ENCODE measurements at regions not wholly inside any gene's neighbourhood (a gene's known extent, or its start where the extent isn't known, plus 50 kb on each side); places are given as distances from the start of the nearest gene placed in this dataset.

DNA sequence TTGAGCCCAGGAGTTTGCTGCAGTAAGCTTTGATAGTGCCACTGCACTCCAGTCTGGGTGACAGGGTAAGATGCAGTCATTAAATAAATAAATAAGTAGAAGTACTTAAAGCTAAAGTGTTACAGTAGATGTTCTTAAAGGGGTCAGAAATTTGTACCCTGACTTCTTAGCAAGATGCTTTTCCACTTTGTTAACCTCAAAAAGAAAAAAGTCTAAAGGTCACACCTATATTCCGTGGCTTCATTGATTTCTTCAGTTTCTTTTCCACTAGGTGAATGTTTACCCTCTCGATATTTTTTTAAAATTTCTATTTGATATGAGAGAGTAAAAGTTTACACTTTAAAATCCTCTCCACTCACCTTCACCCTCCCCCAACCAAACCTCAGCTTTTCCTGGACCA, 64.3 kb upstream of the PLEKHA5 start:
- no peak overlapping the region for H3K4me2 ChIP-seq (ENCODE audit: low read length)
- no peaks in the 10 kb centered on the region for H3K36me3 ChIP-seq (ENCODE audit: insufficient read depth, low read length)

DNA sequence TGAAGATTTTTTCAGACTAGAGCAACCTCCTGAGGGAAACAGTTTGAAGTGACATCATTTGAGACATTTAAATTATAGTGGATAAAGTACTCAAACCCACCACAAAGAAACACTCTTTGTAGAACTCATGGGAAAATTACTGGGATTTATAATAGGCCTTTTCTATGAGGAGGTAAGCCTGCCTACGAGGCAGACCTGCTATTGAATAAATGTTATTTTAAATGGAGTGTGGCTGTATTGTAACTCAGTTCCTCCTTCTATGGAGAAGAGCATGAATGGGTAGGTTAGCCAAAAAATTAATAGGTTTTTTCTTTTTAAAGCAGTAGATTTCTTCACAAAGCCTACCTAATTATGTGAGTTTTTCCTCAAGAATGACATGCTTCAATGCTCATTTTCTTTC, 63.7 kb upstream of the PLEKHA5 start:
- Histone ChIP-seq H3K27me3 (ENCODE audit: control insufficient read depth, insufficient read depth, low read length) (no peaks in the 10 kb centered on the region), H3K9me3 (replicated peaks; ENCODE audit: low read length) (no peaks in the 10 kb centered on the region), H3K4me2 (ENCODE audit: low read length) (no peak overlapping the region), H3K36me3 (ENCODE audit: insufficient read depth, low read length) (no peaks in the 10 kb centered on the region), H3K4me3 (ENCODE audit: low read length) (no peak overlapping the region), H3K4me1 (ENCODE audit: control insufficient read depth, insufficient read depth, low read length) (no peaks in the 10 kb centered on the region), H3K9ac (ENCODE audit: low read depth, low read length) (no peak overlapping the region)

More for the DNA sequence above, 64.3 kb upstream of the PLEKHA5 start:
- no peak overlapping the region for H3K4me3 ChIP-seq (ENCODE audit: low read length)
- no peaks in the 10 kb centered on the region for H3K27me3 ChIP-seq (ENCODE audit: control insufficient read depth, insufficient read depth, low read length)
- no peaks in the 10 kb centered on the region for H3K9me3 ChIP-seq (replicated peaks; ENCODE audit: low read length)
- no peak overlapping the region for H3K9ac ChIP-seq (ENCODE audit: low read depth, low read length)
- no peaks in the 10 kb centered on the region for H3K4me1 ChIP-seq (ENCODE audit: control insufficient read depth, insufficient read depth, low read length)

DNA sequence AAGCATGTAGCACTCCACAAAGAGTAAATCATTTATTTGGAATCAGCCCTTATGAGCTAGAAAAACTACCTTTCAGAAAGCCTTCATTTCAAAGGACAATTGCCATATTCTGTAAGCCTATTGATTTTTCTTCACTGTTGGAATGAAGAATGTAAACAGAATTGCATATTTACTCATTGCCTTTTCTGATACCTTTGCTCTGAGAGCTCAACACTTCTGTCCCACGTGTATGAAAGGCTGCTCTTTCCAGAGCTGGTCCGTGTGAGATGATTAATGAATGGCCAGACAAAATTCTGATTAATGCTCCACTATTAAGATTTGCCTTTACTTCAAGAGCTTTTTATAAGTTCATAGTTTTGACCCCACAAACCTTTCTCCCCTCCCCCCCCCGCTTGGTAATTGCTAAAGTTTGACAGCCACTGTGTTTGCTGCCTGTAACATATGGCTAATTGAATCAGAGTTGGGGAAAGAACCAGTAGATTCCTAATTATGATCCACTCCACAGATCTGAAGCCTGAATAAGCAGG, 63.0 kb upstream of the PLEKHA5 start:
- Histone ChIP-seq H3K27me3 (ENCODE audit: control insufficient read depth, insufficient read depth, low read length) (no peaks in the 10 kb centered on the region), H3K4me2 (ENCODE audit: low read length) (no peak overlapping the region), H3K36me3 (ENCODE audit: insufficient read depth, low read length) (no peaks in the 10 kb centered on the region), H3K9me3 (replicated peaks; ENCODE audit: low read length) (no peaks in the 10 kb centered on the region), H3K4me1 (ENCODE audit: control insufficient read depth, insufficient read depth, low read length) (no peaks in the 10 kb centered on the region), H3K4me3 (ENCODE audit: low read length) (no peak overlapping the region), H3K9ac (ENCODE audit: low read depth, low read length) (no peak overlapping the region)

DNA sequence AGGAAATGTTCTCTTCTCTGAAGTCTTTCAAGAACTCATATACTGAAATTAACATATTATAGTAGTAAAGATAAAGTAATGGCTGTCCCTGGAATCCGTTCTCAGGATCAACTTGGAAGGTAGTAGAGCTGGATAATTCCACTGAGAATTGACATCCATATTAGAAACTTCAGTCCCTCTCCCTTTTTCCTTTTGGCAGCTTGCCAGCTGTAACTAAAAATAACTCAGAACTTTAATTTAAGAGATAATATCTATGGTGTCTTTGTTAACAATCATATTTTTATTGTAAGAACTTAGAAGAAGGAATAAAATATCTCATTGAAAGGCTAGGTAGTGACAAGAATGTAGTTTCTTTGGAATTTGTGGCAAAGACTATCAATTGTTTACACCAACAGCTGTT, 61.4 kb upstream of the PLEKHA5 start:
- Histone ChIP-seq H3K4me1 (ENCODE audit: control insufficient read depth, insufficient read depth, low read length) (no peaks in the 10 kb centered on the region), H3K4me3 (ENCODE audit: low read length) (no peak overlapping the region), H3K4me2 (ENCODE audit: low read length) (no peak overlapping the region), H3K9ac (ENCODE audit: low read depth, low read length) (no peak overlapping the region), H3K36me3 (ENCODE audit: insufficient read depth, low read length) (no peaks in the 10 kb centered on the region), H3K9me3 (replicated peaks; ENCODE audit: low read length) (no peaks in the 10 kb centered on the region), H3K27me3 (ENCODE audit: control insufficient read depth, insufficient read depth, low read length) (no peaks in the 10 kb centered on the region)

DNA sequence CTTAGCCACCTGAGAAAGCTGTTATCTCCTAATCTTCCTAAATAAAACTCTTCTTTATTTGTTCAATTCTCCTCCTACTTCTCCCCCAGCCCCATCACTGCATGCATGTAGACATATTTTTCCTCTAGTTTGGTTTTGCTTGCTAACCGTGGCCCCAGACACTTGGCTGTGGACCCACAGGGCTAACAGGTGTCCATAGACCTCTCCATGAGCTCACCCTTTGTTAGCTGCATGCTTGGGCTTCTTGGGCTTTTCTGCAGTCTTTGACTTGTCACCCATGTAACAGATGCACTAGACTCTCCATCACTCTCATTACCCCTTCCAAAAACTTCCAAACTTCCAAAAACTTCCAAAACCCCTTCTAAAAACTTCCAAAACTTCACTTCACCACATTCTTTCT, 59.2 kb upstream of the PLEKHA5 start:
- no peak overlapping the region for H3K4me3 ChIP-seq (ENCODE audit: low read length)
- no peaks in the 10 kb centered on the region for H3K27me3 ChIP-seq (ENCODE audit: control insufficient read depth, insufficient read depth, low read length)
- H3K36me3 ChIP-seq (ENCODE audit: insufficient read depth, low read length), result no peaks in the 10 kb centered on the region
- no peaks in the 10 kb centered on the region for H3K4me1 ChIP-seq (ENCODE audit: control insufficient read depth, insufficient read depth, low read length)
- no peak overlapping the region for H3K4me2 ChIP-seq (ENCODE audit: low read length)
- no peak overlapping the region for H3K9ac ChIP-seq (ENCODE audit: low read depth, low read length)
- no peaks in the 10 kb centered on the region for H3K9me3 ChIP-seq (replicated peaks; ENCODE audit: low read length)

DNA sequence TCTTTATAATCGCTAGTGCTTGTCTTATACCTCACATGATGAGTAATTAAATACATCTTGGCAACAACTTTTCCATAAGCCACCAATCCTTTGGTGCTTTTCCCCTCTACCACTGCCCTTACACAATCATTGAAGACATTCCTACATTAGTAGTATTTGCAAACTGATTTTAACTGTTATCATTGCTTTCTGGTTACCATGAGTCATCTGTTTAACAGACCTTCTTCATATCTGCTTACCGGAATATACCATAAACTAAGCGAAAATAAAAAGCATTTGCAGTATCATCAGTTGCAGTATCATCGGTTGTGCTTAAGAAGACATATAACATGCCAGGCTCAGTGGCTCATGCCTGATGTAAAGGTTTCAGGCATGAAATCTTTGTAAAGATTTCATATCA, 54.8 kb upstream of the PLEKHA5 start:
- H3K9ac ChIP-seq (ENCODE audit: low read depth, low read length), result no peak overlapping the region
- H3K27me3 ChIP-seq (ENCODE audit: control insufficient read depth, insufficient read depth, low read length), result no peaks in the 10 kb centered on the region
- no peak overlapping the region for H3K4me2 ChIP-seq (ENCODE audit: low read length)

DNA sequence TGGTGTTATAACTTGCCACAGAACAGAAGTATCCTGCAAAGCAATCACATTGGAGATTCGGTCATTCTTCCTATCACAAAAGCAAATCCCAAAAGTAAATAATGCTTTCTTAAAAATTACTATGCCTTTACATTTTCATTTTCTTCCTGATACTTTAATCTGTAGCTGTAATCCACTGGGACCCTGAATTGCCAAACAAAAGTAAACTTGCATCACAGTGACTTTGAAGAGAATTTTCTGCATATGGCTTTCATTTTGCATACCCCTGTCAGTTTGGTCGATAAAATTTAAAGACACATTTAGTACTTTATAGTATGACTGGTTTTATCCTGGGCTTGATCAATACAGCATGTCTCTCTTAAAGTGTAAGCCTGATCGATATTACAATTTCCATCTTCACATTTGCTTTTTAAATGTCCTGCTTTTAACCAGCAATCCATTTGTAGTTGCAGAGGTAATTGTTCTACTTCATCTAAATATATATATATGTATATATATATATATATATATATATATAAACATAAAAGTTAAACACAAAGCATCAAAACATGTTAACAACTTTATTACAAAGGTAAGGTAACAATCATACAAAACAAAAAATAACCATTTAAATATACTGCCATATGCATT, 53.7 kb upstream of the PLEKHA5 start:
- H3K4me1 ChIP-seq (ENCODE audit: control insufficient read depth, insufficient read depth, low read length), result no peaks in the 10 kb centered on the region
- H3K27me3 ChIP-seq (ENCODE audit: control insufficient read depth, insufficient read depth, low read length), result no peaks in the 10 kb centered on the region
- H3K9me3 ChIP-seq (replicated peaks; ENCODE audit: low read length), result no peaks in the 10 kb centered on the region
- H3K9ac ChIP-seq (ENCODE audit: low read depth, low read length), result no peak overlapping the region
- H3K4me3 ChIP-seq (ENCODE audit: low read length), result no peak overlapping the region
- no peak overlapping the region for H3K4me2 ChIP-seq (ENCODE audit: low read length)
- H3K36me3 ChIP-seq (ENCODE audit: insufficient read depth, low read length), result no peaks in the 10 kb centered on the region

More for the DNA sequence above, 54.8 kb upstream of the PLEKHA5 start:
- H3K36me3 ChIP-seq (ENCODE audit: insufficient read depth, low read length), result no peaks in the 10 kb centered on the region
- no peak overlapping the region for H3K4me3 ChIP-seq (ENCODE audit: low read length)
- H3K4me1 ChIP-seq (ENCODE audit: control insufficient read depth, insufficient read depth, low read length), result no peaks in the 10 kb centered on the region
- no peaks in the 10 kb centered on the region for H3K9me3 ChIP-seq (replicated peaks; ENCODE audit: low read length)
